ENCODE measurements at regions not wholly inside any gene's neighbourhood (a gene's known extent, or its start where the extent isn't known, plus 50 kb on each side); places are given as distances from the start of the nearest gene placed in this dataset.
"Not testable (repeated sequence)": the region's sequence is repeated elsewhere in the genome, so short reads cannot be mapped to it uniquely, and the experiment has no call there.

DNA sequence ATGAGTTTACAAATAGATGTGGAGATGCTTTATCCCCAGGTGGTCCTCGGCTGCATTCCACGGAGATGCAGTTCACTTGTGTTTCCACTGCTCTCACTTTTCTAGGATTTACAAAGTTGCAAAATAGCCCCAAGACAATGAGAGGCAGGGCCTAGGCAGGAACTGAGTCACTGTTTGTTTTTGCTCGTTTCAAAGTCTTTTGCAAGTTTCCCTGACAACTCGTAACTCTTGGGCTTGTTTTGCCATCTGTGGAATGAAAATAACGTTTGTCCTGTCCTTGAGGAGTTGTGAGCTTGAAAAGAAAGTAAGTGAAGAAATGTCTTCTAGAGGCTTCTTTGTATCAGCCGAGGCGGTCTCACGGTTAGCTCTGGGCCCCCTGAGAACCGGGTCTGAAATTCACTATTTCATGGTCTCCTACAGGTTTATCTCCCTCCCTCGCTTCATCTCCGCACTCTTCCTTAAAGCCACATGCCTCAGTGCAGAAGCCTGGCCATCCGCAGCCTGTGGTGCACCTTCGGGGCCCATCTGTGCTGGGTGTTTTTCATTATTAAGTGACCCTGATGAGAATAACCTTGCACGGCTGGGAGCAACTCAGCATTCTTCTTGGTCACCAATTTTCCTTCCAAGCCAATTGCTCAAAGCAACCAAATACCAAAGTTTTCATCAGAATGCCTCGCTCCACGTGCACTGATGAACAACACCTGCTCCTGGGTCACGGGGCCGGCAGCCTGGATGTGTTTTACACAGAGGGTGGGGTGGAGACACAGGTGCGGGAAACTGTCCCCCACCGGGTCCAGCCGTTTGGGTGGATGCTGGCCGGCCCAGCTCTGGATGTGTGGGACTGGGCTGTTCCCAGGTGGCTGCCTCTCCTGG lies 172.4 kb downstream of the LAT start:
- not testable (repeated sequence) for DNase-seq

DNA sequence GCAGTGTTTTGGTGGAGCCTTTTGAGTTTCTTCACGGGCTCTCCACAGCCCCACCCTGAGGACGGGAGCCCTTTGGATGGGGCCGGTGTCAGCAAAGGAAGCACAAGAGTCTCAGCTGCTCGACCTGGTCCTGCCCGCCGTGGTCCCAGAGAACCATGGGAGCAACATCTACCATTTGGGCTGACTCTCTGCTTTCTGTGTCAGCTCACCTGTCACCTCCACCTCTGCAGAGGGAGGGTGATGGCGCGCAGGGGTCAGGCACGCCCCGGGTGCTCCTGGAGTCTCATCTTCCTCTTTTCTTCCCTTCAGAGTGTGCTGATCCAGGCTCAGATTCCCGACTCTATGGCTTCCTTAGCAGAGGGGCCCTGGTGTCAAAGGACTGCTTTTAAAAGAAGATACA lies 171.7 kb downstream of the LAT start:
- DNase-seq: no peak

- DNase-seq: not testable (repeated sequence)
Observed at GRCh38 chr16:29155866-29156200, 171.0 kb downstream of the LAT start.

DNA sequence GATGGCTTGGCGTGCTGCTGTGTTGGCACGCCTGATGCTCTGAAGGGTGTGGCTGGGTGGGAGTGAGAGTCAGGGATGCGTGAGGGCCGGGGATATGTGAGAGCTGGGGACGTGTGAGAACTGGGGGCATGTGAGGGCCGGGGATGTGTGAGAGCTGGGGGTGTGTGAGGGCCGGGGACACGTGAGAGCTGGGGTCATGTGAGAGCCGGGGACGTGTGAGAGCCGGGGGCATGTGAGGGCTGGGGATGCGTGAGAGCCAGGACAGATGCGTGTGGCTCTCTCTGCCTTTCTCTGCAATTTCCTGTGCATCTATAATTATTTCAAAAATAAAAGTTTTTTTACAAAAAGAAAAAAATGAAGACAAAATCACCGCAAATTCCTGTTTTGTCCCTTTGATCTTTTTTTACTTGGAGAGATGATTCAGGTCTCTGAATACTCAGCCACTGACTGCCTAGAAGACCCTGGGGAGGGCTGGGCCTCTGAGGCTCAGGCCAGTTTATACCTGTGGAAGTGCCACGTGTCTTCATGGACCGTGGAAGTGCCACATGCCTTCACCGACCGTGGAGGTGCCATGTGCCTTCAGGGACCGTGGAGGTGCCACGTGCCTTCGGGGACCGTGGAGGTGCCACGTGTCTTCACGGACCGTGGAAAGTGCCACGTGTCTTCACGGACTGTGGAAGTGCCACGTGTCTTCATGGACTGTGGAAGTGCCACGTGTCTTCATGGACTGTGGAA lies 170.4 kb downstream of the LAT start:
- DNase-seq: not testable (repeated sequence)

- DNase-seq: no peak
Observed at GRCh38 chr16:29154676-29155121, 169.8 kb downstream of the LAT start.

GRCh38 chr16:29154088-29154487 lies 169.2 kb downstream of the LAT start:
- no peak for DNase-seq

GRCh38 chr16:29153307-29153706 lies 168.5 kb downstream of the LAT start:
- DNase-seq: not testable (repeated sequence)

- DNase-seq: not testable (repeated sequence)
Observed at GRCh38 chr16:29152544-29153031, 167.7 kb downstream of the LAT start.

- DNase-seq: no peak
Observed at GRCh38 chr16:29151317-29151716, 166.5 kb downstream of the LAT start.

- not testable (repeated sequence) for DNase-seq
Observed at GRCh38 chr16:29149912-29150311, 165.1 kb downstream of the LAT start.

DNA sequence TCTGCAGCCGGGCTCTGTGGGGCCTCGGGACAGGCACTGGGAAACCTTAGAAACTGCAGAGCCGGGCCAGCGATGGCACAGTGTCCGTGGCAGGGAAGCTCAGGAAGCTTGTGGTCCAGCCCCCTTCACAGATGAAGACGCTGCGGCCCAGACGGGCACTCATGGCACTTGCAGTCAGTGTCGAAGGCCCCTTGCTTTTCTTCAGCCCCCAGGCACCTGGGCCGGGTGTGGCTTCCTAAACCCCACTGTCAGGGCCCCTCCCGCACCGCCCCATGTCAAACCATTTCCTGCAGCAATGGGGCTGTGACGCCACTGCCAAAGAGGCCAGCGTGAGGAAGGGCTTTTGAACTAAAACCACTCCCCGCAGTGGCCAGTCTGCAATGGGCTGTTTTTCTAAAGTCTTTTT lies 164.0 kb downstream of the LAT start:
- DNase-seq: no peak

GRCh38 chr16:29148131-29148691 lies 163.4 kb downstream of the LAT start:
- no peak for DNase-seq

- not testable (repeated sequence) for DNase-seq
Observed at GRCh38 chr16:29147710-29148109, 162.9 kb downstream of the LAT start.

DNA sequence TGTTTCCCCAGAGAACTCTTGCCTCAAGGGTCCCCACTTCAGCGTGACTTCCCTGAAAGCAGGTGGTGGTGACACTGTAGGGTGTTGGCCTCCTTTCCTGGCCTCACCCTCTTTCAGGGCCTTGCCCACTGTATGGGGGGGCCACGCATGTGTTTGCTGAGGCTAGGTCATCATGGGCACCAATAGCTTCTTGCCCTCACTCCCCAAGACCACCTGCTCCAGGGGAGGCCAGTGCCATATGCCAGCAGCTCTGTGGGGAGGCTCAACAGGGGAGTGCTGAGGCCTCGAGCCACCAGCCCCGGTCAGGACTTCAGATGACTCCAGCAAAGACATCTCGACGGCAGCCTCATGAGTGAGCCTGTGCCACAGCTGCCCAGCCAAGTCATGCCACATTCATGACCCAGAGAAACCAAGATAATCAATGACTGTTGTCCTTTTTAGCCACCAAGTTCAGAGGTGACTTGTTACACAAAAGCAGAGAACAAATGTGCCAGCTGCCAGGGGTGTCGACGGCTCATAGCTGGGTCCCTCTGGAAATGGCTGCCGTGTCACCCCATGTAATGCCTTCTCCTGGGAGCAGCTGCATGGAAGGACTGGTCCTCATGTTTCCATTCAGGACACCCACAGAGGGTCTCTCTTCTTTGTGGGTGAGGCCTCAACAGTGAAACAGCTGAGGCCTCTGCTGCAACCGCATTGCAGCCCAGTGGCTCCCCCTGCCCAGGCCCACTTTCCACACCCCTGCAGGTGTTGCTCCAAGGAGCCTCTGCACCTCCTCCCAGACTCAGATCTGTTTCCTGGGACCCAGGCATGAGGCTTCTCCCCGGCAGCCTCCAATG lies 162.2 kb downstream of the LAT start:
- not testable (repeated sequence) for DNase-seq

DNA sequence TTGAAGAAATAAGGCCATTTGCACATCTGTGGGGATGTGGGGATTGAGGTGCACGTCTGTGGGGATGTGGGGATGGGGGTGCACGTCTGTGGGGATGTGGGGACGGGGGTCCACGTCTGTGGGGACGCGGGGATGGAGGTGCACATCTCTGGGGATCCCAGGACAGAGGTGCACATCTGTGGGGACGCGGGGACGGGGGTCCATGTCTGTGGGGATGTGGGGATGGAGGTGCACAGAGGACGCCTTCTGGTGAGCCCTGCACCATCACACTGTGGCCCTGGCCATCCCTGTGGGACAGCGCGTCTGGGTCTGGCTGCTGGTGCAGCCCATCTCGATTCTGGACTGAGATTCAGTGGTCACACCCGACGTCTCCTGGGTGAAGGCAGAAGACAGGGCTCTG lies 161.4 kb downstream of the LAT start:
- no peak for DNase-seq

GRCh38 chr16:29145486-29146225 lies 160.8 kb downstream of the LAT start:
- not testable (repeated sequence) for DNase-seq

- not testable (repeated sequence) for DNase-seq
Observed at GRCh38 chr16:29145086-29145485, 160.2 kb downstream of the LAT start.

- not testable (repeated sequence) for DNase-seq
Observed at GRCh38 chr16:29144669-29145062, 159.8 kb downstream of the LAT start.

DNA sequence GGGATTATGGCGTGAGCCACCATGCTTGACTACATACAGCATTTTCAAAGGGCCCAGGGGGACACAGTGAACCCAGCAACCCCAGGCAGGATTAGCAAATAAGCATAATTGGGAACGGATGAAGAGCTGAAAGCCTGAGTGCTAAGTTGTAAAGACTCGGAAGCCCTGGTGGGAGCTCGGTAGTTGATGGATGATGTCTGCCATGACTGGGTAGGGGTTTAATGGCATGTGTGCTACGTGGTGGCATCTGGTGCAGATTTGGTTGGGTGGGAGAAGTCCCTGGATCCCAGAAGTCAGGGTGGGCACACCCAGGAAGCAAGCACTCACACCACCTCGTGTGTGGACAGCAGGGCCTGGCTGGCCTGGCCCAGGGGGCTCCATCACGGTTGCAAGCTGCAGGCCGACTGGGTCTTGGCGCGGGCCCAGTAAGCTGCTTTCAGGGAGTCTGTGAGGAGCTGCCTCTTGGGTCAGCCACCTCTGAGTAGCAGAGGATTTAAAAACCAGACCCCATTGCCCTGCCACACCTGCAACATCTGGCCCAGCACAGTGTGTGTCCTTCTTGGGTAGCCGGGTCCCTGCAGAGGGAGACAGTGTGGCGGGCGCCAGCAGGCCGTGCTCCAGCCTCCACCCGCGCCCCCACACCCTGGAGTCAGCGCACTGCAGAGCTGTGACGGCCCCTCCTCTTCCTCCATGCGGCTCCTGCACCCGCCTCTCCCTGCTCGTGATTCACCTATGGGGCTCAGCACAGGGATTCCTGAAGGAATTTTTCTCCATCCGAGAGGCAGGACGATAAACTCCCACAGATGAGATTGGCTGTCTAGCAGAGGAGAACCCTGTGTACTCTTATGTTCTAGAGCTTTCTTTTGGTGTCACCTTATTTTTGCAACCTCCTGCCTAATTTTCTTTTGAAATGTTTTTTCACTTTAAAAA lies 159.2 kb downstream of the LAT start:
- not testable (repeated sequence) for DNase-seq

- not testable (repeated sequence) for DNase-seq
Observed at GRCh38 chr16:29142506-29142905, 157.7 kb downstream of the LAT start.

Measured in NCI-H2227 treated with DMSO at 0.1 percent for 48 hours (cell line).